H9 (cell line): ENCODE measurements at regions not wholly inside any gene's neighbourhood (a gene's known extent, or its start where the extent isn't known, plus 50 kb on each side); places are given as distances from the start of the nearest gene placed in this dataset.

Experiments
- DNase-seq: peaks from one replicate; pipeline ENCODE4 v3.0.0-alpha.2; 2017
- H2AFZ ChIP-seq: one replicate; pipeline ENCODE4 v1.6.1; 2013; ENCODE audit warnings: mild to moderate bottlenecking, low read length, control low read depth, moderate library complexity
- H2AK5ac ChIP-seq: 2 replicates; pipeline ENCODE4 v1.6.1; 2013; ENCODE audit warnings: low read length, control low read depth, mixed read lengths; ENCODE audit not compliant: insufficient read length
- H2BK120ac ChIP-seq: one replicate; pipeline ENCODE4 v1.6.1; 2013; ENCODE audit warnings: low read depth, mild to moderate bottlenecking, low read length, control low read depth, inconsistent platforms; ENCODE audit not compliant: poor library complexity, severe bottlenecking
- H2BK12ac ChIP-seq: 2 replicates; pipeline ENCODE4 v1.6.1; 2013; ENCODE audit warnings: low read length, control low read depth, mixed read lengths, low read depth; ENCODE audit not compliant: insufficient read length
- H2BK15ac ChIP-seq: 2 replicates; pipeline ENCODE4 v1.6.1; 2013; ENCODE audit warnings: low read depth, low read length, control low read depth
- H2BK20ac ChIP-seq: one replicate; pipeline ENCODE4 v1.6.1; 2013; ENCODE audit warnings: low read depth, mild to moderate bottlenecking, low read length, control low read depth, inconsistent platforms; ENCODE audit not compliant: poor library complexity, severe bottlenecking
- H2BK5ac ChIP-seq: 2 replicates; pipeline ENCODE4 v1.6.1; 2013; ENCODE audit warnings: low read length, control low read depth, mixed read lengths; ENCODE audit not compliant: insufficient read length
- H3K14ac ChIP-seq: 2 replicates; pipeline ENCODE4 v1.6.1; 2013; ENCODE audit warnings: low read length, control low read depth; ENCODE audit not compliant: insufficient read depth
- H3K18ac ChIP-seq: 2 replicates; pipeline ENCODE4 v1.6.1; 2013; ENCODE audit warnings: low read depth, mild to moderate bottlenecking, mixed read lengths, low read length, control low read depth; ENCODE audit not compliant: insufficient read length
- H3K23ac ChIP-seq: 2 replicates; pipeline ENCODE4 v1.6.1; 2013; ENCODE audit warnings: low read length, control low read depth, mixed read lengths, low read depth; ENCODE audit not compliant: insufficient read length
- H3K23me2 ChIP-seq: 2 replicates; pipeline ENCODE4 v1.6.1; 2013; ENCODE audit warnings: low read depth, mild to moderate bottlenecking, mixed read lengths, low read length, control low read depth; ENCODE audit not compliant: insufficient read length, poor library complexity, severe bottlenecking
- H3K27ac ChIP-seq: 2 replicates; pipeline ENCODE4 v1.5.1; 2013; ENCODE audit warnings: low read length, control low read depth, mixed read lengths, low read depth; ENCODE audit not compliant: insufficient read length
- H3K27me3 ChIP-seq: 2 replicates; pipeline ENCODE4 v1.6.1; 2013; ENCODE audit warnings: low read length, control low read depth, inconsistent platforms; ENCODE audit not compliant: insufficient read depth
- H3K4ac ChIP-seq: 2 replicates; pipeline ENCODE4 v1.6.1; 2013; ENCODE audit warnings: low read depth, mild to moderate bottlenecking, control low read depth, inconsistent platforms, low read length, moderate library complexity
- H3K4me1 ChIP-seq: 2 replicates; pipeline ENCODE4 v1.6.1; 2013; ENCODE audit warnings: low read length, control low read depth, inconsistent platforms; ENCODE audit not compliant: insufficient read depth
- H3K4me2 ChIP-seq: 2 replicates; pipeline ENCODE4 v1.6.1; 2013; ENCODE audit warnings: low read length, control low read depth, mixed read lengths; ENCODE audit not compliant: insufficient read length, insufficient read depth
- H3K56ac ChIP-seq: 2 replicates; pipeline ENCODE4 v1.6.1; 2013; ENCODE audit warnings: low read depth, mild to moderate bottlenecking, mixed read lengths, low read length, control low read depth; ENCODE audit not compliant: insufficient read length
- H3K79me1 ChIP-seq: 2 replicates; pipeline ENCODE4 v1.6.1; 2013; ENCODE audit warnings: low read depth, mild to moderate bottlenecking, moderate library complexity, low read length, control low read depth, inconsistent platforms; ENCODE audit not compliant: insufficient read depth, poor library complexity, severe bottlenecking
- H3K79me2 ChIP-seq: 2 replicates; pipeline ENCODE4 v1.6.1; 2013; ENCODE audit warnings: low read length, control low read depth, inconsistent platforms; ENCODE audit not compliant: insufficient read depth
- H3K9ac ChIP-seq: 2 replicates; pipeline ENCODE4 v1.6.1; 2013; ENCODE audit warnings: low read length, control low read depth, mixed read lengths; ENCODE audit not compliant: insufficient read length; ENCODE audit errors: extremely low read depth
- H3K9me3 ChIP-seq: one replicate; pipeline ENCODE4 v1.6.1; 2013; ENCODE audit warnings: low read depth, low read length, inconsistent platforms; ENCODE audit not compliant: control insufficient read depth
- H3T11ph ChIP-seq: one replicate; pipeline ENCODE4 v1.6.1; 2013; ENCODE audit warnings: mild to moderate bottlenecking, low read length, control low read depth, inconsistent platforms
- H4K20me1 ChIP-seq: one replicate; pipeline ENCODE4 v1.6.1; 2013; ENCODE audit not compliant: control insufficient read depth, insufficient read length, insufficient read depth
- H4K5ac ChIP-seq: 2 replicates; pipeline ENCODE4 v1.6.1; 2013; ENCODE audit warnings: low read depth, mild to moderate bottlenecking, mixed read lengths, low read length, control low read depth; ENCODE audit not compliant: insufficient read length
- H4K8ac ChIP-seq: replicated peaks from 2 replicates; pipeline ENCODE4 v1.6.1; 2013; ENCODE audit warnings: low read length, control low read depth, mixed read lengths, low read depth; ENCODE audit not compliant: insufficient read length
- H4K91ac ChIP-seq: 2 replicates; pipeline ENCODE4 v1.6.1; 2013; ENCODE audit warnings: low read depth, mild to moderate bottlenecking, moderate library complexity, mixed read lengths, low read length, control low read depth; ENCODE audit not compliant: insufficient read length
- H3K27ac Mint-ChIP-seq, 3 experiments: 2 replicates in 2 of 3; 3 replicates in 1 of 3; pipeline ENCODE4 v1.8.0; 2020 to 2021; ENCODE audit warnings: mixed read lengths in 3 of 3, mild to moderate bottlenecking in 1 of 3, moderate library complexity in 1 of 3
- H3K27me3 Mint-ChIP-seq: 2 replicates; pipeline ENCODE4 v1.8.0; 2021; ENCODE audit warnings: low read depth, mild to moderate bottlenecking, moderate library complexity, mixed read lengths
- H3K36me3 Mint-ChIP-seq, 3 experiments: 2 replicates in 2 of 3; 3 replicates in 1 of 3; pipeline ENCODE4 v1.8.0; 2020 to 2021; ENCODE audit warnings: low read depth in 3 of 3, mixed read lengths in 3 of 3; ENCODE audit not compliant: insufficient read depth in 1 of 3
- H3K4me1 Mint-ChIP-seq, 2 experiments: 2 replicates each; pipeline ENCODE4 v1.8.0; 2020; ENCODE audit warnings: mixed read lengths in 2 of 2
- H3K4me3 Mint-ChIP-seq, 2 experiments: 2 replicates in 1 of 2; 3 replicates in 1 of 2; pipeline ENCODE4 v1.8.0; 2020 to 2021; ENCODE audit warnings: mild to moderate bottlenecking in 2 of 2, mixed read lengths in 2 of 2, moderate library complexity in 1 of 2
- H3K9me3 Mint-ChIP-seq, 2 experiments: 2 replicates in 1 of 2; 3 replicates in 1 of 2; pipeline ENCODE4 v1.8.0; 2020; ENCODE audit warnings: mild to moderate bottlenecking in 2 of 2, mixed read lengths in 2 of 2, moderate library complexity in 1 of 2
- CTCF ChIP-seq: fragments of 200-600 bp; sonication (generic); conservative IDR thresholded peaks from 3 replicates; pipeline ENCODE4 v1.8.0; 2021; ENCODE audit warnings: antibody characterized with exemption, mild to moderate bottlenecking
- WGBS: extraction: QIAGEN DNeasy Blood & Tissue Kit; methylation state at CpG from one replicate; pipeline ENCODE4 v1.1.7; 2013; ENCODE audit warnings: missing lambda C conversion rate, low lambda C conversion rate, mixed read lengths; ENCODE audit not compliant: insufficient read length; ENCODE audit errors: extremely low coverage; 5-methylcytosine and 5-hydroxymethylcytosine counted together

DNA sequence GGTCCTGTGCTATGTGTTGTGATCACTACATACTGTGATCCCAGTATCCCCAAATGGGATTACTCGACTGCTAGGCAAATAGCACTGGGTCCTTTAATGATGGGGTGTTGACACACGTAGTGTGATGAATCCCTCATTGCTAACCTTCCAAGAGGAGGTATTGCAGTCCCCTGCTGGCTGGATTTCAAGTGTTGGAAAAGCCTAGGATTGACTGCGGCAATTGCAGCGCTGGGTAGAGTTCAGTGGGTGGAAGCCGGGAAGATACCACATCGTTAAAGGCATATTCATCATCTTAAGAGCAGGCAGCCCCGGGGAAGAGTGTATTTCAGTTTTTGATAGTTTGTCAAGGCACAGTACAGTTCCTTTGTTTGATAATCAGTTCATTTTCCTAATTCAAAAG is 159.9 kb downstream of the TRIML1 start:
- H2AK5ac ChIP-seq = no peak overlapping the region
- no peak for TF ChIP-seq CTCF
- no peak overlapping the region for H3K4ac ChIP-seq
- peaks cover 0 to 16% (median 2%) of the 10 kb centered on the region in 3 experiments; a peak in 2 of 7 replicates for H3K36me3 Mint-ChIP-seq
- H3K79me1 ChIP-seq = no peaks in the 10 kb centered on the region
- no peak overlapping the region for H2BK20ac ChIP-seq
- no peaks in the 10 kb centered on the region; the same call in 1 of the 2 replicates for H3K4me1 ChIP-seq
- H3K56ac ChIP-seq = no peak overlapping the region
- H3K9me3 ChIP-seq = no peaks in the 10 kb centered on the region
- peaks cover 2 to 10% of the 10 kb centered on the region in 2 experiments; a peak in 3 of 5 replicates for H3K9me3 Mint-ChIP-seq
- no peak overlapping the region for H2BK15ac ChIP-seq
- no CpG with 5 or more reads among the region's 7 CpGs for WGBS
- no peak overlapping the region for H2BK12ac ChIP-seq
- H4K5ac ChIP-seq = no peak overlapping the region
- H2BK5ac ChIP-seq = no peak overlapping the region
- no peaks in the 10 kb centered on the region for H3K79me2 ChIP-seq
- H3K23ac ChIP-seq = no peak overlapping the region
- H3K23me2 ChIP-seq = no peaks in the 10 kb centered on the region
- H4K20me1 ChIP-seq = no peaks in the 10 kb centered on the region
- no peak overlapping the region for H3K27ac ChIP-seq
- no peak for DNase-seq
- H2AFZ ChIP-seq = no peak overlapping the region
- H3K4me2 ChIP-seq = no peak overlapping the region
- H3K14ac ChIP-seq = no peak overlapping the region
- no peaks in the 10 kb centered on the region for H3K27me3 ChIP-seq
- H4K8ac ChIP-seq = no peak overlapping the region
- no peak overlapping the region for H3K18ac ChIP-seq
- H3K4me3 Mint-ChIP-seq = no peak overlapping the region
- no peak overlapping the region for H3T11ph ChIP-seq
- H2BK120ac ChIP-seq = no peak overlapping the region
- peaks cover 4% of the 10 kb centered on the region in 2 experiments for H3K4me1 Mint-ChIP-seq
- no peak overlapping the region for H3K27ac Mint-ChIP-seq
- no peaks in the 10 kb centered on the region for H3K27me3 Mint-ChIP-seq
- no peak overlapping the region for H4K91ac ChIP-seq
- no peak overlapping the region for H3K9ac ChIP-seq
